ENCODE measurements at regions not wholly inside any gene's neighbourhood (a gene's known extent, or its start where the extent isn't known, plus 50 kb on each side); places are given as distances from the start of the nearest gene placed in this dataset.

GRCh38 chr14:97524589-97525319, 727.6 kb downstream of the VRK1 start:
- DNase-seq (ENCODE audit: low read depth) = no peak

- no peak for DNase-seq (ENCODE audit: low read depth)
Observed at GRCh38 chr14:97527993-97528392, 730.8 kb downstream of the VRK1 start.

GRCh38 chr14:97532052-97532451, 734.9 kb downstream of the VRK1 start:
- DNase-seq (ENCODE audit: low read depth) = no peak

GRCh38 chr14:97536421-97536820, 739.2 kb downstream of the VRK1 start:
- no peak for DNase-seq (ENCODE audit: low read depth)

- no peak for DNase-seq (ENCODE audit: low read depth)
Observed at GRCh38 chr14:97538749-97539410, 741.7 kb downstream of the VRK1 start.

- no peak for DNase-seq (ENCODE audit: low read depth)
Observed at GRCh38 chr14:97539411-97539795, 742.2 kb downstream of the VRK1 start.

GRCh38 chr14:97539884-97540283, 742.7 kb downstream of the VRK1 start:
- no peak for DNase-seq (ENCODE audit: low read depth)

- DNase-seq (ENCODE audit: low read depth) = no peak
Observed at GRCh38 chr14:97543221-97543620, 746.0 kb downstream of the VRK1 start.

GRCh38 chr14:97543816-97544215, 746.6 kb downstream of the VRK1 start:
- DNase-seq (ENCODE audit: low read depth) = no peak

GRCh38 chr14:97544571-97544970, 747.4 kb downstream of the VRK1 start:
- no peak for DNase-seq (ENCODE audit: low read depth)

- DNase-seq (ENCODE audit: low read depth) = no peak
Observed at GRCh38 chr14:97546491-97547230, 749.5 kb downstream of the VRK1 start.

- DNase-seq (ENCODE audit: low read depth) = no peak
Observed at GRCh38 chr14:97550463-97550862, 753.3 kb downstream of the VRK1 start.

- DNase-seq (ENCODE audit: low read depth) = no peak
Observed at GRCh38 chr14:97554597-97554996, 757.4 kb downstream of the VRK1 start.

- no peak for DNase-seq (ENCODE audit: low read depth)
Observed at GRCh38 chr14:97564334-97564733, 767.2 kb downstream of the VRK1 start.

- DNase-seq (ENCODE audit: low read depth) = no peak
Observed at GRCh38 chr14:97571201-97571600, 774.0 kb downstream of the VRK1 start.

- DNase-seq (ENCODE audit: low read depth) = no peak
Observed at GRCh38 chr14:97571866-97572555, 774.8 kb downstream of the VRK1 start.

GRCh38 chr14:97572583-97573458, 775.6 kb downstream of the VRK1 start:
- no peak for DNase-seq (ENCODE audit: low read depth)

- DNase-seq (ENCODE audit: low read depth) = no peak
Observed at GRCh38 chr14:97575677-97576076, 778.5 kb downstream of the VRK1 start.

- DNase-seq (ENCODE audit: low read depth) = no peak
Observed at GRCh38 chr14:97578982-97579548, 781.9 kb downstream of the VRK1 start.

- DNase-seq (ENCODE audit: low read depth) = no peak
Observed at GRCh38 chr14:97581016-97581415, 783.8 kb downstream of the VRK1 start.

- DNase-seq (ENCODE audit: low read depth) = no peak
Observed at GRCh38 chr14:97582022-97582421, 784.8 kb downstream of the VRK1 start.
